Kidney epithelial cell (primary cell): ENCODE measurements at regions not wholly inside any gene's neighbourhood (a gene's known extent, or its start where the extent isn't known, plus 50 kb on each side); places are given as distances from the start of the nearest gene placed in this dataset.

ENCODE experiments used
- DNase-seq: peaks from one replicate; pipeline ENCODE4 v3.0.0-alpha.2; 2010; ENCODE audit warnings: low read depth
- H3K27me3 ChIP-seq: 2 replicates; pipeline ENCODE4 v1.6.0; 2011; ENCODE audit warnings: low read length; ENCODE audit not compliant: control insufficient read depth, insufficient read depth
- H3K36me3 ChIP-seq: 2 replicates; pipeline ENCODE4 v1.5.1; 2011; ENCODE audit warnings: low read length; ENCODE audit not compliant: control insufficient read depth, insufficient read depth
- H3K4me3 ChIP-seq: 2 replicates; pipeline ENCODE4 v1.5.1; 2011; ENCODE audit warnings: low read depth, mild to moderate bottlenecking, control low read depth, low read length
- TF ChIP-seq, protein P1 (sequence below): IDR thresholded peaks from 2 replicates; pipeline ENCODE4 v1.5.1; 2011; ENCODE audit warnings: mild to moderate bottlenecking, moderate library complexity, low read length, control low read depth, inconsistent platforms; ENCODE audit not compliant: insufficient read depth, poor library complexity, severe bottlenecking

GRCh38 chr13:107678075-107678689 is 537.2 kb downstream of the LIG4 start:
- DNase-seq, result no peak
- Histone ChIP-seq H3K36me3 (no peaks in the 10 kb centered on the region), H3K4me3 (no peak overlapping the region), H3K27me3 (no peaks in the 10 kb centered on the region)
- TF ChIP-seq, protein P1, sequence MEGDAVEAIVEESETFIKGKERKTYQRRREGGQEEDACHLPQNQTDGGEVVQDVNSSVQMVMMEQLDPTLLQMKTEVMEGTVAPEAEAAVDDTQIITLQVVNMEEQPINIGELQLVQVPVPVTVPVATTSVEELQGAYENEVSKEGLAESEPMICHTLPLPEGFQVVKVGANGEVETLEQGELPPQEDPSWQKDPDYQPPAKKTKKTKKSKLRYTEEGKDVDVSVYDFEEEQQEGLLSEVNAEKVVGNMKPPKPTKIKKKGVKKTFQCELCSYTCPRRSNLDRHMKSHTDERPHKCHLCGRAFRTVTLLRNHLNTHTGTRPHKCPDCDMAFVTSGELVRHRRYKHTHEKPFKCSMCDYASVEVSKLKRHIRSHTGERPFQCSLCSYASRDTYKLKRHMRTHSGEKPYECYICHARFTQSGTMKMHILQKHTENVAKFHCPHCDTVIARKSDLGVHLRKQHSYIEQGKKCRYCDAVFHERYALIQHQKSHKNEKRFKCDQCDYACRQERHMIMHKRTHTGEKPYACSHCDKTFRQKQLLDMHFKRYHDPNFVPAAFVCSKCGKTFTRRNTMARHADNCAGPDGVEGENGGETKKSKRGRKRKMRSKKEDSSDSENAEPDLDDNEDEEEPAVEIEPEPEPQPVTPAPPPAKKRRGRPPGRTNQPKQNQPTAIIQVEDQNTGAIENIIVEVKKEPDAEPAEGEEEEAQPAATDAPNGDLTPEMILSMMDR, result peak; percentile 41

GRCh38 chr13:107675847-107676550 is 539.3 kb downstream of the LIG4 start:
- TF ChIP-seq, protein P1, result no peak
- no peaks in the 10 kb centered on the region for H3K36me3 ChIP-seq
- H3K4me3 ChIP-seq, result no peak overlapping the region
- DNase-seq, result no peak
- H3K27me3 ChIP-seq, result no peaks in the 10 kb centered on the region

- TF ChIP-seq, protein P1, result no peak
- H3K27me3 ChIP-seq, result no peaks in the 10 kb centered on the region
- no peaks in the 10 kb centered on the region for H3K36me3 ChIP-seq
- H3K4me3 ChIP-seq, result no peak overlapping the region
- DNase-seq, result no peak
These were observed 545.8 kb downstream of the LIG4 start for GRCh38 chr13:107669391-107669993.

GRCh38 chr13:107665926-107666458 is 549.3 kb downstream of the LIG4 start:
- TF ChIP-seq, protein P1, result no peak
- DNase-seq, result no peak
- Histone ChIP-seq H3K27me3 (no peaks in the 10 kb centered on the region), H3K4me3 (no peak overlapping the region), H3K36me3 (no peaks in the 10 kb centered on the region)

DNA sequence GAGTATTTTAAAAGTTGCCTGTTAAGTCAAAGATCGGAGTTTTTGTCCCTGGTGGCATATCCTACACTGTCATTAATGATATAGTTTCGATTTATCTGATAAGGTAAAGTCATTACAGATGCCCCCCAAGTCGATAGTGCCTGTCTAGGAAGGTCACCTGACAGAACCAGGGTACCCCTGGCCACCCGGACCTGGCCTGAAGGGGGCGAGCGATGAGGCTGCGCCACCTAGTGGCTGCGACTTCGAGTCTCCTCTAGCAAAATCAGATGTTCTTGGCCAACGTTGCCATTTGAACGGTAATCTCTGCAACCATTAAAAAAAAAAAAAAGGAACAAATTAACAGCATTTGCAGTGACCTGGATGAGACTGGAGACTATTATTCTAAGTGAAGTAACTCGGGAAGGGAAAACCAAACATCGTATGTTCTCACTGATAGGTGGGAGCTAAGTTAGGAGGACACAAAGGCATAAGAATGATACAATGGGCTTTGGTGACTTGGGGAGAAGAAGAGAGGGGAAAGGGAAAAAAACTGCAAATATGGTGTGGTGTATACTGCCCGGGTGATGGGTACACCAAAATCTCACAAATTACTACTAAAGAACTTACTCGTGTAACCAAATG is 565.1 kb downstream of the LIG4 start:
- TF ChIP-seq, protein P1, result peak; percentile 97
- Histone ChIP-seq H3K27me3 (no peaks in the 10 kb centered on the region), H3K36me3 (no peaks in the 10 kb centered on the region), H3K4me3 (no peak overlapping the region)
- DNase-seq, result no peak
